NCI-H1436 treated with DMSO at 0.1 percent for 48 hours (cell line): ENCODE measurements at regions not wholly inside any gene's neighbourhood (a gene's known extent, or its start where the extent isn't known, plus 50 kb on each side); places are given as distances from the start of the nearest gene placed in this dataset.
"Not testable (repeated sequence)": the region's sequence is repeated elsewhere in the genome, so short reads cannot be mapped to it uniquely, and the experiment has no call there.

ENCODE experiments used
- DNase-seq: peaks from one replicate; lab custom pipeline; 2025; lab: John Stamatoyannopoulos, UW

DNA sequence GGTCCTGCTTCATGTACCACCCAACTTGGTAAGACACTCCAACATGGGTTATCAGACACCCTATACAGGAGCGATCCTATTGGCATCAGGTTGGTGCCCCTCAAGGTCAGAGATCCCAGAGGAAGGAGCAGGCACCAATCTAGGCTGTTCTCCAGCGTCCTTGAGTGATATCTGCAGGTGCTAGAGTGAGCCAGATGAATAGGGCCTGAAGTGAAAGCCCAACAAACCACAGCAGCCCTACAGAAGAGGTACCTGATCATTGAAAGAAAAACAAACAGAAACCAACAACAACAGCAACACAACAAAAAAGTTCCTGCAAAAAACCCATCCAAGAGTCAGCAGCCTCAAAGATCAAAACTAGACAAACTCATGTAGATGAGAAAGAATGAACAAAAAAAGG is 584.8 kb downstream of the HINT1 start:
- no peak for DNase-seq

DNA sequence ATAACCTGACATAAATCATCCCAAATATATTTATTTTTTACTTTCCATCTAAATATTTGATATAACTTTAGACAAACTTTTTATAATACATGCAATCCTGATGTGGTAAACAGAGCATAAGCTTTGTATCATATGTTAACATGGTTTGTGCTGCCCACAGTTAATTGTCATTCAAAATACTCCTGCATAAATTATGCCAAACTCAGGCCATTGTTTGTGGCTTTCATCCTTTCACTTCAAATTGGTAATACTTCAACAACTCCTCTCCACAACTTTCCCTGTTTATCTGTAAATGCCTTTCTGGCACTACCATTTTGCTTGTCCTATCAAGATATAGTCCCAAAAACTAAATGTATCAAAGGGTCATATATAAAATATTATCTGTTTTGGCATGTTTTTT is 586.7 kb downstream of the HINT1 start:
- no peak for DNase-seq

DNA sequence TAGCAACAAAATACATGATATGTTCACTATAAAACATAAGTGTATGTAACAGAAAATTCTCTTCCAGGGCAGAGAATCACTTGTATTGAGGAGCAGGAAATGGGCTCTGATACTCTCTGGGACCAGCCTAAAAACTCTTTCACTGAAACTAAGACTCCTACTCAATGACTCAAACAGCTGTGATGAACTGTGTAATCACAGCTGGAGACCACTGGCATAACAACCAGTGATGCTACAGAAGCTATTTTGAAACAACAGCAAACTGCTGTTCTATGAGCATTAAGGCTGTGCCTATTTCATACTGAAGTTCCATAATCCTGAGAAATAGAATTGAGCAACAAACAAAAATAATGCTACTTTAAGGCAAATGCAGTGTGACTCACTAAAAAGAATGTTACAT is 594.0 kb downstream of the HINT1 start:
- DNase-seq, result no peak

DNA sequence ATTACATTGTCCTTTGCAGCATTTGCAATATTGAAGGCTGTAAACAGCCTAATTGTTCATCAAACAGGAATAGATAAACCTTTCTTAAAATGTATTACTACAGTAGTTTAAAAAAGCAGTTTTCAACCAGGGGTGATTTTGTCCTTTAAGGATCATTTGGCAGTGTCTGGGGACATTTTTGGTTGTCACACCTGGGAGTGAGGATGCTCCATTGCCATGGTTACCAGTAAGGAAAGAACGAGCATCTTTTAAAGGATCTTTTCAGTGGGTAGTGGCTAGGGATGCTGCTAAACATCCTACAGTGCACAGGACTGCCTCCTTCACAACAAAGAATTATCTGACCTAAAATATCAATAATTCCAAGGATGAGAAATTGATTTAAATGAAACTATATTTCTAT is 596.3 kb downstream of the HINT1 start:
- DNase-seq, result no peak

DNA sequence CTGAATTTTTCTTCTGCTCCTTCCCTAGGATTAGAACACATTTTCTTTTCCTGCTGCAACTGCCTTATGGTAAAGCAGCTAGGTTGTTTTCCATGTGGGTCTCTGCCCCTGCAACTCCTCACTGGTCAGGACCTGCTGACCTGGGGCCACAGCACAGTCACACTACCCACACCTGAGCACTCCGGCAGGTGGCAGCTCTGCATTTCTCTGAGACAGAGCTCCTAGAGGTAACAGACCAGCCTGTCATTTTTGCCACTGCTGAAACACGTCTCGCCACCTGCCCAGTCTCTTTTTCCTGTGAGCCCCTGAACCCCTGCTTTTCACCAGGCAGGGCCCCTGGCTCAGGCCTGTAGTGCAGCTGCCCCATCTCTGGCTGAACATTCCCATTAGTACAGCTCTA is 609.6 kb downstream of the HINT1 start:
- DNase-seq, result no peak

DNA sequence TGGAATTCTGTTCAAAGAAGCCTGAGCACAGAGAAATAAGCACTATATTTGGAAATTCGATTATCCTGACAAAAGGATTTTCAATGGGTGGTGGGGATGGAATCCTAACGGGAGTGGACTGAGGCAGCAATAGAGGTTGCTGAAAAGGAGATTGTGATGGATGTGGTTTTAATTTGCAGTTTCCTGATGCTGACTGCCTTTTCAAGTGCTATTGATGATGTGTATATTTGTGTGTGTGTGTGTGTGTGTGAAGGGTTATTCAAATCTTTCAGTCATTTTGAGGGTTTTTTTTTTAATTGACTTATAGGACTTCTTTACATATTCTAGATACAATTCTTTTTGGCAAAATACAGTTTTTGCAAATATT is 614.5 kb downstream of the HINT1 start:
- DNase-seq, result no peak

DNA sequence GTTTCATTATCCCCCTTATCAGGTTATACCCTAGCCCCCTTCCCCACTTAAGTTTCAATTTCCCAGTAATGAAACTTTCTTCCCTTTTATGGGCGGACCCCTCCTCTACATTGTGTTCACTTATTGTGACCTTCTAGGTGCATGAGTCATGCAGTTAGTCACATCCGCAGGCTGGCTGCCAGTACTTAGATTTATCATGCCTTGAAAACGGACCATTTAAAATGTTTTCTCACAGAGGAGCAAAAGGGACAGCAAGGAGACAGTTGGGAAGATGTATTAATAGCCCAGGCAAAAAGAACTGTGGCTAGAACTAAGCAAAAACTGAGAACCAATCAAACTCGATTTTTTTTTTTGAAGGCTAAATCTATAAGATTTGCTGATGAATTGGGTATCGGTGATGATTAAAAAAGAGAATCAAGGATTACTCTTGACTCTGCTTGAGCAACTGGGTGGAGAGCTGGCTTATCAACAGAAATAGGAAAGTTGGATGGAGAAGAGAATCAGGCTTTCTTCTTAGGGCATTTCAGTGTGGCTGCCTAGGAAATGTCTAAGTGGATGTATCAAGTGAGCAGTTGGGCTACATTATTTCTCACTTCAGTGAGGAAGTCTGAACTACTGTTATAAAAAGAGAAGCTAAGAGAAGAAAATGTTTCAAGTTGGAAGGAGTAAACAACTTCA is 615.0 kb downstream of the HINT1 start:
- DNase-seq, result no peak

DNA sequence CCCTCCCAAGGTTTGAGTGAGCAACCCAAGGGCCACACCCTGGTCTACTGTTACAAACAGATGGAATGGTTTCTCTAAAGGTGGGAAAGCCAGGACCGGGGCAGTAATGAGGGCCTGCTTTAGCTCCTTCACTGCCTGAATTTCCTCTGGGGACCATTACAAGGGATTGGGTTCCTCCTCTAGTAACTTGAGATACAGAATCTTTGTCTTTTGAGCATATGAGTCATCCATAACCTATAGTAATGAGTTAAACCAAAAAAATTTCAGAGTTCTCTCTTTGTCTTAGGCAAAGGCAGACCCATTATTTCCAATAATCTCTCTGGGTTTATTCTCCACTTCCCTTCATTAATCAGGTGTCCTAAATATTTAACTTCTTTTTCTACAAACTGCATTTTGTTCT is 618.8 kb downstream of the HINT1 start:
- DNase-seq, result no peak

DNA sequence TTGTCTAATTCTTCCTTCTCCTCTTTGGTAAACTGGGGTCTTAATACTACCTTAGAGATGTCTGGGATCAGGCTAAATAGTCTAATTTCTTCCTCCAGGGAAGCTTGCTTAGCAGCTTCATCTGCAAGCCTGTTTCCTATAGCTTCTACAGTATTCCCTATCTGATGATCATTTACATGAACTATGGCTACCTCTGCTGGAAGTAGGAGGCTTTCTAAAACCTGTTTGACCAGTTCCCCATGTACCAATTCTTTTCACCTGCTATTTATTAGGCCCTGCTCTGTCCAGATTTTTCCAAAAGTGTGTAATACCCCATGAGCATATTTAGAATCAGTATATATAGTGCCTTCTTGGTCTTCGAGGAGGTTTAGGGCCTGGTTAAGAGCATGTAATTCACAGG is 619.8 kb downstream of the HINT1 start:
- DNase-seq, result no peak

DNA sequence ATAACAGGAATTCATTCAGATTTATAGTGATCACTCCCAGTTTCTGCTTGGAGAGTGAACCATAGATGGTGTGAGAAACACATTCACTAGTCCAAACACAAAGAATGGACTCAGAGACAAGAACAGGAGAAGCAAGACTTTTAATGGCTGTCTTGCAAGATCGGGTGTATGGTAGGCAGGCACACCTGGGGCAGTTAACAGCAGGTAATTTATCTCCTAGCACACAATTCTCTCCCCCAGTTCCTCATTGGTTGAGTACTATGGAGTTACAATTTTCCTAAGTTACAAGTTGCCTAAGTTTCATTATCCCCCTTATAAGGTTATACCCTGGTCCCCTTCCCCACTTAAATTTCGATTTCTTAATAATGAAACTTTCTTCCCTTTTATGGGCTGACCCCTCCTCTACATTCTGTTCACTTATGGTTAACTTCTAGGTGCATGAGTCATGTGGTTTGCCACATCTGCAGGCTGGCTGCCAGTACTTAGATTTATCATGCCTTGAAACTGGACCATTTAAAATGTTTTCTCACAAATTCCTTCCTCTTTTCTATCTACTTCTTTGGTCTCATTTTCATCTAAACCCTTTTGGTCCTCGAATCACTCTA is 623.3 kb downstream of the HINT1 start:
- no peak for DNase-seq

DNA sequence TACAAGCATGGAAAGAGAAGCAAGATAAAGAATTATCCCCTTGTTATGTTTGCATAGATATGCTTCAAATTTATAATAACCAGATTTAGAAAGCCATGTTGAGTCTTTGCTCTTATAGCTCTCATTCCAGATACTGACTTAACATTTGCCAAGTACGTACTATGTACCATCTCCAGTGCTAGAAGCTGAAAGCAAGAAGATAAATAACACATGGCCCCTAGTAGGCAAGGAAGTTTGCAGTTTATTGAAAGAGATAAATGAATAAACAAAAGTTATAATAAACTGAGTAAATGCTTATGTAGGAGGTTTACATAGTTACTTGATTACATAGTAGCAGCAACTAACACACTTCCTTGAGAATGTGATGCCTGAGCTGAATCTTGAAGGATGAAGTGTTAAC is 628.4 kb downstream of the HINT1 start:
- DNase-seq, result no peak

DNA sequence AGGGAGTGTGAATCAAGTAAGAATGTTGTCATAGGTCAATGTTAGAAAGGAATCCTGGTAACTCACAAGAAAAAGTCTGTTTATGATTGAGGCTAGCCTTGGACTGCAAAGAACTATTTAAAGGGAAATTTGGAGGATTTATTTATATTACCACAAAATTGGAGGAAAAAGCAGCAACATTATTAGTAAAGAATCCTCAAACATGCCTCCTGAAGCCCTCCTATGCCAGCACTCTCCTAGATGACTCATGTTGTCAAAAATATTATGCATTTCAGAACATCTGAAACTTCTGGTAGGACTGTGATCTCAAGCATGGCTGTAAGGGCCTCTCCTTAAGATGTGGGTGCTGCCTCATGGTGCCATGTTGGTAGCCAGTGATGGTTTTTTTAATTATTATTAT is 628.5 kb downstream of the CHSY3 start:
- DNase-seq, result no peak

DNA sequence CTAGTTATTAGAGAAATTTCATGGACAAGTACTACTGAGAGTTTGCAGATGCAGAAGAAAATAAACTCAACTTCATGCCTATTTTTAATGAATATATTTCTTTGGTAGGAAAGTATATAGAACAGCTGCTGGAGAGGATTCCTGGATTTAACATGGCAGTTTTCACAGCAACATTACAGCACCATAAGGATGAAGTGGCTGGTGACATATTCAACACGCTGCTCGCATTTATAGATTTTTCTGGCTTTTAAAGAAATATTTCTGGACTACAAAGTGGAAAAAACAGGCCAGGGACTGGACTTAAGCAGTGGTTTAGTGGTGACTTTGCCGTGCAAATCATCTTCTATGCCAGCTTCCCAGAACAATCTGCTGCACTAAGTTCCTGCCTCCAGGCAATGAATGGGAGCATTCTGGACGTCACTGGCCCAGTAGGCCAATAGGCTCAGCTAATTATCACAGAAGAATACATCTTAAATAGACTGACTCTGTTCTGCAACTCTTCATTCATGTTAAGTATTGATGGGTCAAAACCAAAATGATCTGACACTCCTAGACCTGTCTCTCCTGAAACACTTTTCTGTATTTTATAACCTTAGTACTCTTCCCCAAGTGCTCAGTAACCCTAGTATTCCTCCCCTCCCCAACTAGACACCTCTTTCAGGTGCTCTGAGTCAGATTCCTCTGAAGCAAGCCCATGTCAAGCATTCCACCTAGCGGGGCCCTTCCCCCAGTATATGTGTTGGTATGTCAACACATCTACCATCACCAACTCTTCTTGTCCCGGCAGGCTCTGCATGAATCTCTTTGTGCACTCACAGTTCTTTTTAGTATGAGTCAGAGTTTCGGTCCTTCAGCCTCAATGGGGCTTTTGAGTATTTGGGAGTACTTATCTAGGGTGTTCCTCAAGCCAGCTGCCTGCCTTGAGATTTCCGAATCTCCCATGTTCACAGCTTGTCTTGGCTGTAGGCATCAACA is 625.5 kb downstream of the CHSY3 start:
- DNase-seq, result no peak

DNA sequence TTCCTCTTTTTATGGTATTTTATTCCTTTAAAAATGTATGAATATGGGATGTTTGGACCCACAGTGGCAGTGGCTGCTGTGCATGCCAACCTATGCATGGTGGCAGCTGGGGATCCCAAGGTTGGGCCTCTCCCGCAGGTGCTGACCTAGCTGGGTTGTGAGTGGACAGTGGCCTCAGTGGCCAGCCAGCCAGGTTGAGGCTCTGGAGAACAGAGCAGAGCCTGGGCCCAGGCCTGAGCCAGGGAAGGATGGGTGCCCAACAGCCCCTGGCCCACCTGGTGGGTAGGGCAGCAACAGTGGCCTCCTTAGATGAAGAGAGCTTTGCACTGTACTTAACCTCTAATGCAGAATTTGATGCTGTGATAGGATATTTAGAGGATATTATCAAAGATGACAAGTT is 624.8 kb downstream of the CHSY3 start:
- DNase-seq, result no peak

DNA sequence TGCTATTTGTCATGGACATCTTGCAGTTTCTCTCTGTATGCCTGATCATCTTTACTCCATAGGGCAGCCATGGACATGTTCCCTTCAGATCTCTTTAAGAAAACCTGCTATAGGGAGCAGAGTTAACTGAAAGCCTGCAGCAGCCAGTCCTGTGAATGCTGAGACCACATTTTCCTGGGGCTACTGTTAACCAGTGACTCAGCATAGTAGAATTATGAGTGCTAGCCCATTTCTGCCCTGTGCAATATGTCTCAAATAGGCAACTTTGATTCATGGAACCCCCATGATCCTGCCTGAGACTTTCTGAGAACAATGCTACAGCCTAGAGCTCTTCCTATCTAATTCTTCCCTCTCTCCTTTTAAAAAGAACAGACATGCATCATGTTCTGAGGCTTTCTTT is 624.2 kb downstream of the CHSY3 start:
- DNase-seq, result no peak

DNA sequence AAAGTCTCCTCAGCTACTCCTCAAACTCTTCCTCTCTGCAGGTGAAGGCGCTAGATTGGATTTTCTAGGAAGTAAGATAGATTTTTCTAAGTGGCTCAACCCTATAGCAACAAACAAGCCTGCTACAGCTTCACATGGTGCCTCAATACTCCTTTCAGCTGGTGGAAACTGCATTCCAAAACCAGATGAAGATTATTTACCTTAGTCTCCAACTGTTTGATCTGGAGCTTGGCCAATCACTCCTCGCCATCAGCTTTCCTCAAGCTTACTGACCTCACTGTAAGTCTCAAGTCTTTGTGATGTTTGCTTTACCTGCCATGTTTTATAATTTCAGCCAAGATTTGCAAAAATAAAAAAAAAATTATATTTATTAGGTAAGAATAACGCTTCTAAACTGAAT is 622.4 kb downstream of the CHSY3 start:
- DNase-seq, result no peak

DNA sequence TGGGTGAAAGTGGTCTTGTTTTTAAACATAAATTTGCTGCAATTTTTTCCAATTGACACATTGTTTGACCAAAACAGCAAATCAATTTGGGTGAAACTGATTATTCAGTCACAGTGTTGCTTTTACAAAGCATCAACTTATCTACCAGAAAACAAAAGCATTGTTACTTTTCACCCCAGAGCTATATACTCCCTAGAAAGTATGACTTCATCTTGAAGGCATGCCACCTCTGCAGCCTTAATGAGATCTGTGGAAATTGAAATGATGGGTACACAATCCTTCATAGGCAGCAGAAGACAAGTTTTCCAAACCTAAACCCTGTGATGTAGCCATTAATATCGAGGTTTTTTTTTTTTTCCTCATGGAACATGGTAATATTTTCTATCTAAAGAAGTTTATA is 615.9 kb downstream of the CHSY3 start:
- no peak for DNase-seq

DNA sequence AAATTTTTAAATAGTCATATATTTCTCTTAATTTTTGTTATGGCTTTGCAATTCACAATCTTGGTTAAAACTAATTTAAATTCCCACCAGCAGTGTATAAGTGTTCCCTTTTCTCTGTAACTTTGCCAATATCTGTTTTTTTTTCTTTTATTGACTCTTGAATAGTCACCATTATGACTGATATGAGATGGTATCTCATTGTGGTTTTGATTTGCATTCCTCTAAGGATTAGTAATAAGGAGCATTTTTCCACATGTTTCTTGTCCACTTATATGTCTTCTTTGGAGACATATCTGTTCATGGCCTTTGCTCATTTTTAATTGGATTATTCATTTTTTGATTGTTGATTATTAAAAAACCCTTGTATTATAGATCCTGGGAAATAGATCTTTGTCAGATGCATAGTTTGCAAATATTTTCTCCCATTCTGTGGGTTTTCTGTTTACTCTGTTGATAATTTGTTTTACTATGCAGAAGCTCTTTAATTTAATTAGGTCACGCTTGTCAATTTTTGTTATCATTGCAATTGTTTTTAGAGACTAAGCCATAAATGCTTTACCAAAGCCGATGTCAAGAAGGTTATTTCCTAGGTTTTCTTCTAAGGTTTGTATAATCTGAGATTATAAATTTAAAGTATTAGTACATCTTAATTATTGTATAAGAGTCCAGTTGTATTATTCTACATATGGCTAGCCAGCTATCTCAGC is 610.9 kb downstream of the CHSY3 start:
- no peak for DNase-seq

DNA sequence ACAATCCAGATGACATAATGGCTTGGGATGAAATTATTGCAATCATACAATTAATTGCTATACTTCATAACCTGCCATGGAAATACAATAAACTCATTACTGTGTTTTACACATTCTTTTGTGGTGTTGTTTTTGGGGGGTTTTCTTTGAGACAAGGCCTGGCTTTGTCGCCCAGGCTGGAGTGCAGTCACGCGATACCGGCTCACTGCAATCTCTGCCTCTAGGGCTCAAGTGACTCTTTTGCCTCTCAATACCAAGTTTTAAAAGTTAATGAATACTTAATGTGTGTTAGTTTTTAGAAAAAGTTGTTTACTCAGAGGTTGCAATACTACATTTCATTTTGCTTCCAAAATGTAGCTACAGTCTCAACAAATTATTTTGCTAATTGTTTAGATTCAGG is 598.4 kb downstream of the CHSY3 start:
- no peak for DNase-seq

DNA sequence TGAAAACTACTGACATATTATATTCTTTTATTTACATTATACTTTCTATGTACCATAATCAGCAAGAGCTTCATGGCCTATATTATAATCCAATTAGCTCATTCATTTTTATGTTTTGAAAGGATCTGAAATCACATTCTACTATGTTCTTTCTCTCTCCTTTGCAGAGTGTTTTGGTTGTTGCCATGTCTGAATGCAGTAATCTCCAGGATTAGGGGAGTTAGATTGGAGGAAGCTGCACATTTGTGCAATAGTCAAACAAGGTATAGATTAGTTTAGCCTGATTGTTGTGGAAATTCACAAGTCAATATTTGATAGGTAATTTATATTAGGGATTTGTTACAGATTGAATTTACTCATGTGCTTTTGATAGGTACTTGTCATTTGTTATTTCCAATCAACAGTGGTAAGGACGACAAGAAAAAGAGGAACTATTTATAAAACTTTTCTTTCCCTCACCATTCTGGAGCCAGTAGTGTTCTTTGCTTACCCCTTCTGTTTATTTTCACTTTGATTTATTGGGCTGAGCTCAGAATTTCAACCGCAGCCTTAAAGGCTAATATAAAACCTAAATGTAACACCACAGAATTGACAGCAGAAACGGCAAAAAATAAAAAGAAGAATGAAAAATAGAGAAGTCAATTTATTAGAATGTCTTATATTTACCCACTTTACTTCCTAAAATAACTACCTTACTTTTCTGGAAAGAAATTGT is 597.0 kb downstream of the CHSY3 start:
- no peak for DNase-seq

DNA sequence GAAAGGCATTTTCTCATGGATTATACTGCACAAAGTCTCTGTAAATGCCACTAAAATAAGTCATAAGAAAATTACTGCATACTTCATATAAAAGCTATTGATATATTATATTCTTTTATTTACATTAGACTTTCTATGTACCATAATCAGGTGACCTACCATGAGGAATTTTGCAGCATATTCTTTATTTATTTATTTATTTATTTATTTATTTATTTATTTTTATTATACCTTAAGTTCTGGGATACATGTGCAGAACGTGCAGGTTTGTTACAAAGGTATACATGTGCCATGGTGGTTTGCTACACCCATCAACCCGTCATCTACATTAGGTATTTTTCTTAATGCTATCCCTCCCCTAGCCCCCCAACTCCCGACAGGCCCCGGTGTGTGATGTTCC is 596.2 kb downstream of the CHSY3 start:
- DNase-seq, result not testable (repeated sequence)

DNA sequence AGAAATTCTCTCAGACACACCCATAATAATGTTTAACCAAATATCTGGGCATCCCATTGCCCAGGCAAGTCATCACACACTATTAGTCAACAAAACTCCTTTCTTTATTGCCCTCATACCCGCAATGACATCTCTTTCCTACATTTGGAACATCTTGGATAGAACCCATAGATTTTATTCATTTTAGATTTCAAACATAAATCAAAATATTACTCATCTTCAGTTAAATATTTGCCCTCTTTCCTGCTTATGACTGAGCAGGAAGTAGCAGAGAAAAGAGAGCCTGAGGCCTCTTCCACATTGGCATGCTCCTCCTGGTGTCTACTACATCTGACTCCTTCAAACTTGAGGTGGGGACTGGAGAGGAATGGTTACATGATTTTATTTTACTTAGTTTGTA is 592.0 kb downstream of the CHSY3 start:
- no peak for DNase-seq
